HCT116 (cell line): ENCODE measurements at regions not wholly inside any gene's neighbourhood (a gene's known extent, or its start where the extent isn't known, plus 50 kb on each side); places are given as distances from the start of the nearest gene placed in this dataset.

Source experiments
- EZH2phosphoT487 ChIP-seq: fragments of 200-600 bp; IDR thresholded peaks from 2 replicates; pipeline ENCODE4 v1.6.1; 2018; ENCODE audit warnings: antibody characterized with exemption, borderline replicate concordance
- RAD21 ChIP-seq: IDR thresholded peaks from 2 replicates; pipeline ENCODE4 v1.6.1; 2012; ENCODE audit warnings: low read depth, mild to moderate bottlenecking
- TF ChIP-seq, protein P1 (sequence below), 3 experiments: fragments of 200-600 bp in 1 of 3; sonication (generic) in 1 of 3; IDR thresholded peaks in 2 of 3; conservative IDR thresholded peaks in 1 of 3; 2 replicates each; pipeline ENCODE4 v1.5.1; 2012 to 2017; ENCODE audit warnings: low read depth in 2 of 3, low read length in 2 of 3, antibody characterized with exemption in 1 of 3, borderline replicate concordance in 1 of 3, control low read depth in 1 of 3, mild to moderate bottlenecking in 1 of 3, mixed read lengths in 1 of 3, mixed run types in 1 of 3, moderate library complexity in 1 of 3; ENCODE audit not compliant: insufficient read depth in 1 of 3

GRCh38 chr2:116580209-116580608 is 1234.3 kb upstream of the DDX18 start:
- TF ChIP-seq, protein P1, sequence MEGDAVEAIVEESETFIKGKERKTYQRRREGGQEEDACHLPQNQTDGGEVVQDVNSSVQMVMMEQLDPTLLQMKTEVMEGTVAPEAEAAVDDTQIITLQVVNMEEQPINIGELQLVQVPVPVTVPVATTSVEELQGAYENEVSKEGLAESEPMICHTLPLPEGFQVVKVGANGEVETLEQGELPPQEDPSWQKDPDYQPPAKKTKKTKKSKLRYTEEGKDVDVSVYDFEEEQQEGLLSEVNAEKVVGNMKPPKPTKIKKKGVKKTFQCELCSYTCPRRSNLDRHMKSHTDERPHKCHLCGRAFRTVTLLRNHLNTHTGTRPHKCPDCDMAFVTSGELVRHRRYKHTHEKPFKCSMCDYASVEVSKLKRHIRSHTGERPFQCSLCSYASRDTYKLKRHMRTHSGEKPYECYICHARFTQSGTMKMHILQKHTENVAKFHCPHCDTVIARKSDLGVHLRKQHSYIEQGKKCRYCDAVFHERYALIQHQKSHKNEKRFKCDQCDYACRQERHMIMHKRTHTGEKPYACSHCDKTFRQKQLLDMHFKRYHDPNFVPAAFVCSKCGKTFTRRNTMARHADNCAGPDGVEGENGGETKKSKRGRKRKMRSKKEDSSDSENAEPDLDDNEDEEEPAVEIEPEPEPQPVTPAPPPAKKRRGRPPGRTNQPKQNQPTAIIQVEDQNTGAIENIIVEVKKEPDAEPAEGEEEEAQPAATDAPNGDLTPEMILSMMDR (IDR thresholded peaks at IDR 0.05 in 2 of 3, conservative IDR thresholded peaks at IDR 0.05 in 1 of 3; ENCODE audit: borderline replicate concordance in 1 of 3, insufficient read depth in 1 of 3, low read depth in 2 of 3, low read length in 2 of 3): no peak
- TF ChIP-seq RAD21 (no peak), EZH2phosphoT487 (no peak)
